ENCODE measurements at regions not wholly inside any gene's neighbourhood (a gene's known extent, or its start where the extent isn't known, plus 50 kb on each side); places are given as distances from the start of the nearest gene placed in this dataset.

DNA sequence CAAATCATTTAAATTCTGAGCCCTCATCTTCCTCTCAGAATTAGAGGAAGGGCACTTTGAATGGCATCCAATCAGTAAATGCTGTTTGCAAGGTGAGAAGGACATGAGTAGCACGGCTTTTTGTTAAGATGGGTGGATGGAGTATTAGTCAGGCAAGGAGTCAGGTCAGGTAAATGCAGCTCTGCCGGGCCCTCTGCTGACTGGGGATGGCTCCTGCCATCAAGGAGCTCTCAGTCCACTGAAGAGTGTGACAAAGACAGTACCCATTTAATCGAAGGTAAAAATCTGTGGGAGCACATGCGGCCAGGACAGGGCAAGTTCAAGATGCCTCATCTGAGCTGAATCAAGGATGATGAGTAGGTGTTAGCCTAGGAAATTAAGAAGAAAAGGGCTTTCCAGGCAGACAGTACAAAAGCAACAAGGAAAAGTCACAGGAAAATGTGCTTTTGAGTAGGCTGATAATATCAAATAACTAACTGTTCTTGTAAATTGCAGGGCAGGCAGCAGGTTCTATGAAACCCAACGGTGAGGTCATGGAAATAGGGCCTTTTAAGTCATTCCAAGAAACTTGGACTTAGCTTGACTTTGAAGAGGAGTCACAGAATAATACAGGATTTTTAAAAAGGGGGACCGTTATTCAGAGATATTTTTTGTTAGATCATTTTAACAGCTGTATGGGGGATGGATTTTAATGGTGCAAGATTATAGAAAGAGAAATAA, 670.5 kb upstream of the ARGLU1 start:
- H3K4me3 ChIP-seq (ENCODE audit: low read length): no peak overlapping the region
- no peaks in the 10 kb centered on the region for H3K36me3 ChIP-seq (ENCODE audit: low read depth, low read length)
- no peaks in the 10 kb centered on the region for H3F3A ChIP-seq (ENCODE audit: low read length, unreplicated experiment)
- H3K27ac ChIP-seq (ENCODE audit: low read length): no peak overlapping the region
- H3K4me2 ChIP-seq (ENCODE audit: low read length): no peak overlapping the region
- no peak for DNase-seq
- H3K79me2 ChIP-seq (ENCODE audit: low read length): no peaks in the 10 kb centered on the region
- intact Hi-C loops (cut with micrococcal nuclease): no loop called here
- H3K9me2 ChIP-seq (replicated peaks; ENCODE audit: low read length): no peaks in the 10 kb centered on the region
- H3K4me1 ChIP-seq (ENCODE audit: insufficient read depth, low read length): no peaks in the 10 kb centered on the region
- no TSS peak for BruUV-seq (replicated peaks)
- no peak overlapping the region for H2AFZ ChIP-seq (ENCODE audit: low read length)
- no peak for ATAC-seq
- CTCF ChIA-PET: no interaction called here
- H3K9me3 ChIP-seq (ENCODE audit: low read length): no peaks in the 10 kb centered on the region
- no peaks in the 10 kb centered on the region for H3K27me3 ChIP-seq (ENCODE audit: low read length)
- TF ChIP-seq EZH2phosphoT487 (IDR thresholded peaks at IDR 0.05; ENCODE audit: borderline replicate concordance, low read length) (no peak), EZH2 (IDR thresholded peaks at IDR 0.05; ENCODE audit: low read length, unreplicated experiment) (no peak)
- TF ChIP-seq, protein P1, sequence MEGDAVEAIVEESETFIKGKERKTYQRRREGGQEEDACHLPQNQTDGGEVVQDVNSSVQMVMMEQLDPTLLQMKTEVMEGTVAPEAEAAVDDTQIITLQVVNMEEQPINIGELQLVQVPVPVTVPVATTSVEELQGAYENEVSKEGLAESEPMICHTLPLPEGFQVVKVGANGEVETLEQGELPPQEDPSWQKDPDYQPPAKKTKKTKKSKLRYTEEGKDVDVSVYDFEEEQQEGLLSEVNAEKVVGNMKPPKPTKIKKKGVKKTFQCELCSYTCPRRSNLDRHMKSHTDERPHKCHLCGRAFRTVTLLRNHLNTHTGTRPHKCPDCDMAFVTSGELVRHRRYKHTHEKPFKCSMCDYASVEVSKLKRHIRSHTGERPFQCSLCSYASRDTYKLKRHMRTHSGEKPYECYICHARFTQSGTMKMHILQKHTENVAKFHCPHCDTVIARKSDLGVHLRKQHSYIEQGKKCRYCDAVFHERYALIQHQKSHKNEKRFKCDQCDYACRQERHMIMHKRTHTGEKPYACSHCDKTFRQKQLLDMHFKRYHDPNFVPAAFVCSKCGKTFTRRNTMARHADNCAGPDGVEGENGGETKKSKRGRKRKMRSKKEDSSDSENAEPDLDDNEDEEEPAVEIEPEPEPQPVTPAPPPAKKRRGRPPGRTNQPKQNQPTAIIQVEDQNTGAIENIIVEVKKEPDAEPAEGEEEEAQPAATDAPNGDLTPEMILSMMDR (conservative IDR thresholded peaks at IDR 0.05; ENCODE audit: low read depth, low read length): no peak
- POLR2A ChIA-PET (ENCODE audit: unreplicated experiment): no interaction called here
- no peak overlapping the region for H3K9ac ChIP-seq (ENCODE audit: low read length)
- H4K20me1 ChIP-seq (ENCODE audit: low read length): no peaks in the 10 kb centered on the region

GRCh38 chr13:107234319-107235073, 666.6 kb upstream of the ARGLU1 start:
- no peaks in the 10 kb centered on the region for H3K36me3 ChIP-seq (ENCODE audit: low read depth, low read length)
- no peaks in the 10 kb centered on the region for H3K9me3 ChIP-seq (ENCODE audit: low read length)
- H2AFZ ChIP-seq (ENCODE audit: low read length): no peak overlapping the region
- ChIA-PET POLR2A (ENCODE audit: unreplicated experiment) (no interaction called here), CTCF (no interaction called here)
- H3K4me1 ChIP-seq (ENCODE audit: insufficient read depth, low read length): no peaks in the 10 kb centered on the region
- H3K9me2 ChIP-seq (replicated peaks; ENCODE audit: low read length): no peaks in the 10 kb centered on the region
- no TSS peak for BruUV-seq (replicated peaks)
- H3F3A ChIP-seq (ENCODE audit: low read length, unreplicated experiment): no peaks in the 10 kb centered on the region
- H3K27me3 ChIP-seq (ENCODE audit: low read length): no peaks in the 10 kb centered on the region
- no peak for DNase-seq
- intact Hi-C loops (cut with micrococcal nuclease): no loop called here
- H4K20me1 ChIP-seq (ENCODE audit: low read length): no peaks in the 10 kb centered on the region
- H3K4me3 ChIP-seq (ENCODE audit: low read length): no peak overlapping the region
- no peak for ATAC-seq
- H3K27ac ChIP-seq (ENCODE audit: low read length): no peak overlapping the region
- no peak overlapping the region for H3K9ac ChIP-seq (ENCODE audit: low read length)
- no peaks in the 10 kb centered on the region for H3K79me2 ChIP-seq (ENCODE audit: low read length)
- TF ChIP-seq, protein P1 (conservative IDR thresholded peaks at IDR 0.05; ENCODE audit: low read depth, low read length): no peak
- no peak for TF ChIP-seq EZH2 (IDR thresholded peaks at IDR 0.05; ENCODE audit: low read length, unreplicated experiment)
- no peak for TF ChIP-seq EZH2phosphoT487 (IDR thresholded peaks at IDR 0.05; ENCODE audit: borderline replicate concordance, low read length)
- no peak overlapping the region for H3K4me2 ChIP-seq (ENCODE audit: low read length)

GRCh38 chr13:107233541-107233940, 665.6 kb upstream of the ARGLU1 start:
- Histone ChIP-seq H3K4me2 (ENCODE audit: low read length) (no peak overlapping the region), H3F3A (ENCODE audit: low read length, unreplicated experiment) (no peaks in the 10 kb centered on the region), H3K9me3 (ENCODE audit: low read length) (no peaks in the 10 kb centered on the region), H3K27ac (ENCODE audit: low read length) (no peak overlapping the region), H4K20me1 (ENCODE audit: low read length) (no peaks in the 10 kb centered on the region), H3K4me1 (ENCODE audit: insufficient read depth, low read length) (no peaks in the 10 kb centered on the region), H3K79me2 (ENCODE audit: low read length) (no peaks in the 10 kb centered on the region), H3K4me3 (ENCODE audit: low read length) (no peak overlapping the region), H2AFZ (ENCODE audit: low read length) (no peak overlapping the region), H3K9me2 (replicated peaks; ENCODE audit: low read length) (no peaks in the 10 kb centered on the region), H3K27me3 (ENCODE audit: low read length) (no peaks in the 10 kb centered on the region), H3K36me3 (ENCODE audit: low read depth, low read length) (no peaks in the 10 kb centered on the region), H3K9ac (ENCODE audit: low read length) (no peak overlapping the region)
- no TSS peak for BruUV-seq (replicated peaks)
- TF ChIP-seq EZH2 (IDR thresholded peaks at IDR 0.05; ENCODE audit: low read length, unreplicated experiment) (no peak), EZH2phosphoT487 (IDR thresholded peaks at IDR 0.05; ENCODE audit: borderline replicate concordance, low read length) (no peak)
- TF ChIP-seq, protein P1 (conservative IDR thresholded peaks at IDR 0.05; ENCODE audit: low read depth, low read length): no peak
- ChIA-PET POLR2A (ENCODE audit: unreplicated experiment) (no interaction called here), CTCF (no interaction called here)
- intact Hi-C loops (cut with micrococcal nuclease): no loop called here
- ATAC-seq: no peak
- no peak for DNase-seq

Data from PC-3 (cell line).